GM18519 (cell line): ENCODE measurements at regions not wholly inside any gene's neighbourhood (a gene's known extent, or its start where the extent isn't known, plus 50 kb on each side); places are given as distances from the start of the nearest gene placed in this dataset.
A peak's percentile ranks its signal among the peaks of the same experiment; 100 is the strongest.

Source experiments
- ATAC-seq: cut with Tn5 transposase; IDR thresholded peaks from one replicate; pipeline ENCODE4 v1.9.1; 2021; ENCODE audit warnings: mild to moderate bottlenecking, moderate library complexity; ENCODE audit not compliant: unreplicated experiment, low FRiP score

GRCh38 chr17:72297326-72298115 is 176.7 kb downstream of the SOX9 start:
- ATAC-seq, result no peak

GRCh38 chr17:72299100-72299499 is 178.3 kb downstream of the SOX9 start:
- no peak for ATAC-seq

- no peak for ATAC-seq
Measured at GRCh38 chr17:72299592-72299991, 178.8 kb downstream of the SOX9 start.

DNA sequence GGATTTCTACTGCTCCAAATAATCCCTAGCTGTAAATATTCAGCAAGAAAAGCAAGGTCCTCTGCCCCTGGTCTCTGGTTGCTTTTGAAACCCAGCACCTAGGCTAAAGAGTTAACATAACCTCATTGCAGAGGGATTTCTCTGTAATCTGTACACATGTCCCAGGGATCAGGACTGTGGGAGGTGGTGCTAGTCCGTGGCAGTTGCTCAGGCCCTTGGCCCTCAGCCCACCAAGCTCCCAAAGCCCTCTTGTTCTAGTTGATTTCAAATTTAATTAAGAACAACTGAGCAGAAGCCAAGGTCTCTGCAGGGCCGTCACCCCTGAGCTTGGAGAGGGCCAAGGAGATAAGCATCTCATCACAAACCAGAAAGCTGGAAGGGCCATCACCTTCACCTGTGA is 181.1 kb downstream of the SOX9 start:
- ATAC-seq, result no peak

- no peak for ATAC-seq
Measured at GRCh38 chr17:72302735-72303134, 181.9 kb downstream of the SOX9 start.

DNA sequence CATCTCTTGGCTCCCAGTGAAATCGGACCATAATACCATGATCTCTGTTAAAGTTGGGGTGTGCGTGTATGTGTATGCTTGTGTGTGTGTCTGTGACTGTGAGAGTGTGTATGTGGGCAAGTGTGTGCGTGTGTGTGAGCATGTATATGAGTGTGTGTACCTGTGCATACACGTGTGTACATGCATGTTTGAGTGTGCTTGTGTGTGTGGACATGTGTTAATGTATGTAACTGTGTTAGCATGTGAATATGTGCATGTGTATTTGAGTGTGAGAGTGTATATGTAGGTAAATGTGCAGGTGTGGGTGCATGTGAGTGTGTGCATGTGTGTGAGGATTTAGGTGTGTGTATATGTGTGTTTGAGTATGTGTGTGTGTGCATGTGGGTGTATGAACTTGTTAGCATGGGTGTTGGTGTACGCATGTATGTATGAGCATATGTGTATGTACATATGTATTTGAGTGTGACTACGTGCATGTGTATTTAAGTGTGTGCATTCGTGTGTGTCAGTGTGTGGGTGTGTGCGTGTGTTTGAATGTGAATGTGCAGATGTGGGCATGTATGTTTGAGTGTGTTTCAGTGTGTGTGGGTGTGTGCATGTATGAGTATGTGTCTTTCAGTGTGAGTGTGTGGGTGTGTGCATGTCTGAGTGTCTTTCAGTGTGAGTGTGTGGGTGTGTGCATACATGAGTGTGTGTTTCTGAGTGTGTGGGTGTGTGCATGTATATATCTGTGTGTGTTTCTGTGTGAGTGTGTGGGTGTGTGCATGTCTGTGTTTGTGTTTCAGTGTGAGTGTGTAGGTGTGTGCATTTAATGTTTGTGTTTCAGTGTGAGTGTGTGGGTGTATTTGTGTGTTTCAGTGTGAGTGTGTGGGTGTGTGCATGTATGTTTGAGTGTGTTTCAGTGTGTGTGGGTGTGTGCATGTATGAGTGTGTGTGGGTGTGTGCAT is 183.2 kb downstream of the SOX9 start:
- ATAC-seq, result no peak

DNA sequence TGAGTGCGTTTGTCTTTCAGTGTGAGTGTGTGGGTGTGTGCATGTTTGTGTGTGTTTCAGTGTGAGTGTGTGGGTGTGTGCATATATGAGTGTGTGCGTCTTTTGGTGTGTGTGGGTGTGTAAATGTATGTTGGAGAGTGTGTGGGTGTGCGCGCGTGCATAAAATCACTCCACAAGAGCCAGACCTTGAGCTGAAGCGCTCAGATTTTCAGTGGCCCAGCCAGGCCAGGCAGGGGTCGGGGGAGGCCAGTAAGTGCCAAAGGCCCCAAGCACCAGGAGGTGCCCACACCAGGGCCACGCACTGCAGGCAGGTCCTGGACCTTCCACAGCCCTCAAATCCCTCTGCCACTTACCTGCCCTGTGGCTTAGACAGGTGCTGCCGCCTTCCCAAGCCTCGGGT is 184.0 kb downstream of the SOX9 start:
- ATAC-seq, result no peak

DNA sequence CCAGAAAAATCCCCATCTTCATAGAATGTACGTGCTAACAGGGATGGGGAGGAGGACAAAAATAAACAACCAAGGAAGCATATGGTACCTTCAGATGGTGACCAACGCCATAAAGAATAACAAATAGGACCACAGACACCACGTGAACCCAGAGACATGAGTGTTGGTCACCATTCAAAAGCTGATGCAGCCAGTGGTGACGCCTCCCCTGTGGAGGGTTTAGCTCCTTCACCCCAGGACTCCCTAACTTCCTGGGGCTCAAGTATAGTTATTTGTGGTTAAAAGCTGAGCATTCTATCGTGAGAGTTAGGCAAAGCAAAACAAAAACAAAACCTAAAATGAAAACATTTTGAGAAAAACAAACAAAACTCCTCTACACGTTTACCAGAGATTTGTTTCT is 184.7 kb downstream of the SOX9 start:
- no peak for ATAC-seq

DNA sequence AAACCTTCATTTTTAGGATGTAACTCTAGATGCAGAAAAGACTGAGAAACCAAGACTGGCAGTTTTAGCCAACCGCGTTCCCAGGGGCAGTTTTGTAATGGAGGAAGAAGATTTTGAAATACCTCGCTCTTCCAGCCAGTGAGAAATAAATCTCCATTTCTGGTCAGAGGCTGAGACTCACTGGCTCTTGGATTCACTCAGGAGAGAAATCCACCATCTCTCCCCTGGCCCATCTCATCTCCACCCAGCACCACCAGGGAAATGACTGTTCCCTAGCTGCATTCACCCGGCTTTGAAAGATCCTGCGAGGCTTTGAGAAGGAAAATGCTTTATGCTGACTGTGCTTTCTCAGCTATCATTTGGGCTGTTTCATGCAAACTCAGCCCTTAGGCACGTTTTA is 185.2 kb downstream of the SOX9 start:
- no peak for ATAC-seq

- ATAC-seq, result no peak
Measured at GRCh38 chr17:72307836-72308235, 187.0 kb downstream of the SOX9 start.

DNA sequence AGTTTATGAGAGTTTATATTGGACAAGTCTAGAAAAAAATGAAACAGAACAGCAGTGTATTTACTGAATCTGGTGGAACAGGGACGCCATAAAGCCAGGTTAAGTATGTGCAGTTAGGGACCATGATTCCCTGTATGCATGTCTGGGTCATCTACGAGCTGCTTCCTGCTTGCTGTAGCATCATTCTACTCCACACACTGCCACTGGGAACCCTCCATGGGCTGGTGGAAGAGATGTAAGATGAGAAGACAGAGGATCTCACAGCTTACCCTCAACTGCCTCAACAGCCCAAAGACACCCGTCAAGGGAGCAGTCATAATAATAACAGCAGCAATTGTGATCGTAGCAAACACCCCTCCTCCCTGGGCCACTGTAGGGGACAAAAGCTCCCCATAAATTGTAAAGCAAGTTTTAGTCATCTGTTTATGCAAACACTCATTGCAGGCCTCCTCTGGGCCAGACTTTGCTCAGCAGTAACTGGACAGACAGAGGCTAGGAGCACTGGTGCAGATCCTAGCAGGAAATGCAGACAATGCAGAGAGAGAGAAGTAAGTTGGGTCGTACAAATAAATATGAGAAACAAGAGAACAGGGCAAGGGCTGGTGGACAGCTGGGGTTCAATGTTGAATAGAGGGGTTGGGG is 188.0 kb downstream of the SOX9 start:
- ATAC-seq, result no peak

DNA sequence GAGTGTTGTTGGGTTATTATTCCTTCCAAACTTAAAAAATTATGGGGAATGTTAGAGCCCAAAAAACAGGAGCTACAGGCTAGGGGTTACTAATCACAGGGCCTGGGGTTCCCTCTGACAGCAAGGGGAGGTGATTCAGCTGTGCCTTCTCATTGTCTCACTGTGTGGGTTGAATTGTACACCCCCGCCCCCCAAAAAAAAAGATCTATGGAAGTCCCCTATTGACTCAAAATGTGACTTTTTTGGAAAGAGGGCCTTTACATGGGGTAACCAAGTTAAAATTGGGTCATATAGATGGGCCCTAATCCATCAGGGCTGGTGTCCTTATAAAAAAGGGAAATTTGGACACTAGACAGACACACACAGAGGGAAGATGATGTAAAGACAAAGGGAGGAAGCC is 190.2 kb downstream of the SOX9 start:
- ATAC-seq, result no peak

- ATAC-seq, result no peak
Measured at GRCh38 chr17:72315122-72315913, 194.5 kb downstream of the SOX9 start.

DNA sequence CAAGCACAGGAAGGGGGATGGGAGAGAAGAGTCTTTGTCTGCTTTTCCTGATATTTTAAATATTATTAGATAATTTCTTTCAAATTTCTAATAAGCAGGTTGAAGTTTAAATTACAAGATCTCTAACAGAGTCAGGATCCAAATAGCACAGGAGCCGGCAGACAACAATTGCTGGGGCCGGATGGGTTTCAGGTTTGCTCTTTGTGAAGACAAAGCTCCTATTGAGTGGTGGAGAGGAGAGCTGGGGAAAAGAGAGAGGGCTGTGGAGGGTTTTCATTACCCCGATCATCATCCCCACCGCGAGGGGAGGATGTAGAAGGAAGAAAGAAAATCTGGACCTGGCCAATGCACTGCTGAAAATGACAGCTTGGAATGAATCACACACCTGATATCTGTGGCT is 197.3 kb downstream of the SOX9 start:
- ATAC-seq, result no peak

- no peak for ATAC-seq
Measured at GRCh38 chr17:72321896-72322295, 201.1 kb downstream of the SOX9 start.

DNA sequence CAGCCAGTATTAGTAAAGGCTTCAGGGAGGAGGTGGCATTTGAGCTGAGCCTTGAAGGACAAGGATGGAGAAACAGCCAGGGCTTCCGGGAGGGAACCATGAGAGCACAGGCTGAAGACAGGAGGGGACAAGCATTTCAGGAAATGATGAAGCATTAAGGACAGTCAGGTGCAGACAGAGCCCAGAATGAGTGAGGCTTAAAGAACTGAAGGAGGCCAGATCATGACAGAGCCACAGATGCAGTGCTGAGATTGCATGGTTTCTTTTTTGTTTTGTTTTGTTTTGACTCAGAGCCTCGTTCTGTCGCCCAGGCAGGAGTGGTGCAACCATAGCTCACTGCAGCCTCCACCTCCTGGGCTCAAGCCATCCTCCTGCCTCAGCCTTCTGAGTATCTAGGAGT is 211.5 kb downstream of the SOX9 start:
- ATAC-seq, result peak; percentile 79

- ATAC-seq, result no peak
Measured at GRCh38 chr17:72333570-72333969, 212.8 kb downstream of the SOX9 start.

DNA sequence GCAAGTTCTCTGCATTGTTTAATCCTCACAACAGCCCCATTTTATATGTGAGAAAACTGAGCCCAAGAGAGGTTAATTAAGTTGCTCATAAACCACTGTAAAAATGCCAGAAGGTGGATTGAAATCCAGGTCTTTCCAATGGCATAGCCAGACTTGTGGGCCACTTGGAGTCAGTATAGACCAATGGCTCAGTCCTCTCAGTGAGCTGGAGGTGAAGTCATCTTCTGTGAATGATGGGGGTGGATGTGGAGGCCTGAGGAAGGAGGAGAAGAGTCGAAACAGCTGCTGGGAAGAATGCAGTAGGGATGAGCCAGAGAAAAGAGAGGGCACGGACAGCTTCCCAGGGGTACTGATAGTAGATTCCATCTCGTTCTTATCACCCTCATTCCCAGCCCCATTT is 213.4 kb downstream of the SOX9 start:
- no peak for ATAC-seq

DNA sequence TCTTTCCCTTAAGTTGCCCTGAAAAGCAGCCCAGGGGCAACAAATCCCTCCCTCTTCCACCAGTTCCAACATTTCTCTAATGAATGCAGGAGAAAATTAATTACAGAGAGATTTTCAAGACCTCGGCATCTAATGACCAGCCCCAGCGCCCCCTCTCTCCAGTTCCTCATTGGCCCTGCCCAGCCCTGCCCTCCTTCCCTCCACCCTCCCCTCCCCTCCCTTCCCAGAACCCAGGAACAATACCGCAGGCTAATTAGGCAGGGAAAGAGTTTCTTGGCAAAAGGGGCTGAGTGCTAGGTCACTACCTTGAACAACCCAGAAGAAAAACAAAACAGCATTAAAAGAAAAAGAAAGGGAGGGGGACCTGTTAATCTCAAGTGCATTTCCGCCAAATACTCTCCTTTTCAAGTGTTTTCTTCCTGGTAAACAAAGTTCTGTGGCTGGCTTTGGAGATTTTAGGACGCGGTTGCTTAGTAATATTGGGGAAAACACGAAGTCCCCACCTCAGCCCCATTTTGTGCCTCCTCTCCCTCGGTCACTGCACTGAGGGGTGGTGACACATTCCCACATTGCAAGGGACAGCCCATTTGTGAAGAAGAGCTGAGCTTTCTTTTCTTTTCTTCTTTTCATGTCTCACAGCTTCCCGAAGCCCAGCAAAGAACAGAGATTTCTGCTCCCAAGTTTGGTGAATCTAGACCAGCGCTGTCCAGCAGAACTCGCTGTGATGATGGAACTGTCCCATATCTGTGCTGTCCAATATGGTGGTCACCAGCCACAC is 215.4 kb downstream of the SOX9 start:
- ATAC-seq, result no peak

DNA sequence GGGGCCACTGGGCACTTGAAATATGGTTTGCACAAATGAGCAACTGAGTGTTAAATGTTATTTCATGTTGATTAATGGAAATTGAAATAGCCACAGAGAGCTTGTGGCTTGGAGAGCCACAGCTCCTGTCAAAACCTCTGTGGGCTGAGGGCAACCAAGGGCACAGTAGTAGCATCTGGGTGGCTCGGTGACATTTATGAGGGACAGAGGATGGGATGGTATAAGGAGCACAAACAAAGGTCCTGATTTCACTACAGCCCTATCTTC is 215.9 kb downstream of the SOX9 start:
- ATAC-seq, result no peak
